ENCODE measurements at regions not wholly inside any gene's neighbourhood (a gene's known extent, or its start where the extent isn't known, plus 50 kb on each side); places are given as distances from the start of the nearest gene placed in this dataset.
A peak's percentile ranks its signal among the peaks of the same experiment; 100 is the strongest.

DNA sequence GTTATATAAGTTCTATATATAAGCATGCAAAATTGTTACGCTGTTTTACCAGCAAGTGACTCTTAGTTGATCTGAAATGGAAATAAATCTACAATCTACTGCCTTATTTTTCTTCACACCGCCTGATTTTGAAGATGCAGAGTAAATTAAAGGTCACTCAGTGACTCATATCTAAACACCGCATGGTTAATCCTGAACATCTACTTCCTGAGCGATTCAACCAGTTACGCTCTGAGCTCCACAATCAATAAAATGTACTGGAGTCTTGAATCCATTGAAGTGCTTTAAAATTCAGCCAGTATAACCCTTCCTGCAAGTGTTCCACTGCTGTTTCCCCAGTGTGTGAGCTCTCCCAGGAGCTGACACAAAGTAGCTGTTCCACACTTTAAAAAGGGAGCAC, 192.8 kb downstream of the SLC7A11 start:
- no peak for TF ChIP-seq CTCF (IDR thresholded peaks at IDR 0.05; ENCODE audit: insufficient read depth, low read length, severe bottlenecking)
- no peaks in the 10 kb centered on the region for H3K27me3 ChIP-seq (ENCODE audit: control insufficient read depth, insufficient read depth, low read length)
- no peak for DNase-seq (ENCODE audit: low read depth)
- FAIRE-seq: no peak
- H3K4me3 ChIP-seq (ENCODE audit: low read depth, low read length): no peak overlapping the region
- H3K36me3 ChIP-seq (ENCODE audit: control insufficient read depth, insufficient read depth, low read length): no peaks in the 10 kb centered on the region

DNA sequence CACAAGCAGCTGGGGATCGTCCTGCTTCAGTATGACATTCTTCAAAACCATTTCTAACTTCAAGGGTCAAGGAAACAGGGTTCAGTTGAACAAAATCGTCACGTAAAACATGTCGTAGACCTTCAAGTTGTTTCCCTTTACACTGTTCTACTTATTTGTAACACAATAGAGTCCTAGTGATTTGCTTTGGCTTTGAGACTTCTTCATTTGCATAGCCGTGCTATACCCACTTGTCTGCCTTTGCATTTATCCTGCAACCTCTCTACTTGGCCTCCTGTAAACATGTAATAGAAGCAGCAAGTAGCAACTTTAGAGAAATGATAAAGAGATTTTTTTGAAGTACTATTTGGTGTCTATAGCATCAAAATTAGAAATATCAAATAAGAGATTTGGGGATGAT, 194.9 kb downstream of the SLC7A11 start:
- no peak for FAIRE-seq
- DNase-seq (ENCODE audit: low read depth): no peak
- no peak overlapping the region for H3K4me3 ChIP-seq (ENCODE audit: low read depth, low read length)
- no peaks in the 10 kb centered on the region for H3K36me3 ChIP-seq (ENCODE audit: control insufficient read depth, insufficient read depth, low read length)
- H3K27me3 ChIP-seq (ENCODE audit: control insufficient read depth, insufficient read depth, low read length): no peaks in the 10 kb centered on the region
- TF ChIP-seq CTCF (IDR thresholded peaks at IDR 0.05; ENCODE audit: insufficient read depth, low read length, severe bottlenecking): no peak

GRCh38 chr4:138045036-138045435, 197.1 kb downstream of the SLC7A11 start:
- TF ChIP-seq CTCF (IDR thresholded peaks at IDR 0.05; ENCODE audit: insufficient read depth, low read length, severe bottlenecking): no peak
- peak; percentile 85 for DNase-seq (ENCODE audit: low read depth)
- no peak for FAIRE-seq
- no peak overlapping the region for H3K4me3 ChIP-seq (ENCODE audit: low read depth, low read length)
- no peaks in the 10 kb centered on the region for H3K27me3 ChIP-seq (ENCODE audit: control insufficient read depth, insufficient read depth, low read length)
- no peaks in the 10 kb centered on the region for H3K36me3 ChIP-seq (ENCODE audit: control insufficient read depth, insufficient read depth, low read length)

DNA sequence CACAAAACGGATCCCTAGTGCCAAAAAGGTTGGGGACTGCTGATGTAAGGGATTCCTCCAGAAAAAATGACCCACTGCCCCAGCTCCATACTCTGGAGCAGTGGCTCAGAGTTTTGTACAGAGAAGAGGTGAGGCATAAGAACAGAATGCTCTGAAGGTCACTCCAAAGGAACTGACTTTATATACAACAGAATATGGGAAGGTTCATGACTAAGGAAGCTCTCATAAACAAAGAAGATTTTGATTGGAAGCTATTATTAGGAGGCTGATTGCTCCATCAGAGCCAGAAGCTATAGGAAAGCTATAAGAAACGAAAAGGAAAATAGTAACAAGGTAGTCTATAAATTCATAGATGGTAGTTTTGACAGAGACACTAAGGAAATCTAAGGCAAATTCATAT, 203.1 kb downstream of the SLC7A11 start:
- H3K36me3 ChIP-seq (ENCODE audit: control insufficient read depth, insufficient read depth, low read length): no peaks in the 10 kb centered on the region
- no peak for TF ChIP-seq CTCF (IDR thresholded peaks at IDR 0.05; ENCODE audit: insufficient read depth, low read length, severe bottlenecking)
- FAIRE-seq (no peak), DNase-seq (ENCODE audit: low read depth) (peak; percentile 65)
- H3K4me3 ChIP-seq (ENCODE audit: low read depth, low read length): no peak overlapping the region
- no peaks in the 10 kb centered on the region for H3K27me3 ChIP-seq (ENCODE audit: control insufficient read depth, insufficient read depth, low read length)

DNA sequence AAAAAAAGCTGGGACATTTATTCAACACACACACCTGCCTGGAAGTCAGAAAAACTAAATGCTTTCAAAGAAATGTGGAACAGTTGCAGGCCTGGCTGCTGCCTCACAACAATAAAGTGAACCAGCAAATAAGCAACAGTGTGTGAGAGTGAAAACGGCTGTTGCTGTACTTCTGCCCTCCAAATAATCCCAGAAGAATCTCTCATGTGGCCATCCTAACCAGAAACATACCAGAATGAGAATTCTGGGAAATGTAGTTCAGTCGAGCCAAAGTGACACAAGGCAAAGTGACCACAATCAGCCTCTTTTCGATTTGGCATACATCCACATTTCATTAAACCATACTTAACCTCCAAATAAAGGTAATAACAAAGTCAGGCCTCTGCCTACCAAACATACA, 204.5 kb downstream of the SLC7A11 start:
- no peaks in the 10 kb centered on the region for H3K36me3 ChIP-seq (ENCODE audit: control insufficient read depth, insufficient read depth, low read length)
- no peak overlapping the region for H3K4me3 ChIP-seq (ENCODE audit: low read depth, low read length)
- TF ChIP-seq CTCF (IDR thresholded peaks at IDR 0.05; ENCODE audit: insufficient read depth, low read length, severe bottlenecking): no peak
- H3K27me3 ChIP-seq (ENCODE audit: control insufficient read depth, insufficient read depth, low read length): no peaks in the 10 kb centered on the region
- DNase-seq (ENCODE audit: low read depth): no peak
- FAIRE-seq: no peak

- no peak for FAIRE-seq
- H3K4me3 ChIP-seq (ENCODE audit: low read depth, low read length): no peak overlapping the region
- peak; percentile 70 for DNase-seq (ENCODE audit: low read depth)
- no peaks in the 10 kb centered on the region for H3K36me3 ChIP-seq (ENCODE audit: control insufficient read depth, insufficient read depth, low read length)
- peak; percentile 52 for TF ChIP-seq CTCF (IDR thresholded peaks at IDR 0.05; ENCODE audit: insufficient read depth, low read length, severe bottlenecking)
- H3K27me3 ChIP-seq (ENCODE audit: control insufficient read depth, insufficient read depth, low read length): no peaks in the 10 kb centered on the region
Observed at GRCh38 chr4:138035781-138036258, 206.3 kb downstream of the SLC7A11 start.

All from bronchial epithelial cell (primary cell).